Muscle of back (tissue), 3 donors: ENCODE measurements at regions not wholly inside any gene's neighbourhood (a gene's known extent, or its start where the extent isn't known, plus 50 kb on each side); places are given as distances from the start of the nearest gene placed in this dataset.
"Not testable (repeated sequence)": the region's sequence is repeated elsewhere in the genome, so short reads cannot be mapped to it uniquely, and the experiment has no call there.

Experiments
- DNase-seq, 3 donors: peaks; one replicate each; pipeline versions ENCODE4 v3.0.0 to v3.0.0-alpha.2; 2013

- DNase-seq: no peak
These were observed 440.9 kb upstream of the GRM3 start for GRCh38 chr7:86202833-86203232.

GRCh38 chr7:86201767-86202166, 441.9 kb upstream of the GRM3 start:
- DNase-seq: no peak

- no peak for DNase-seq
These were observed 443.7 kb upstream of the GRM3 start for GRCh38 chr7:86199881-86200614.

GRCh38 chr7:86190351-86190750, 453.4 kb upstream of the GRM3 start:
- no peak for DNase-seq

GRCh38 chr7:86181474-86181873, 462.2 kb upstream of the GRM3 start:
- DNase-seq: no peak

GRCh38 chr7:86164827-86165226, 478.9 kb upstream of the GRM3 start:
- DNase-seq: no peak

- DNase-seq: no peak
These were observed 485.6 kb upstream of the GRM3 start for GRCh38 chr7:86158111-86158510.

GRCh38 chr7:86155623-86156022, 488.1 kb upstream of the GRM3 start:
- DNase-seq: no peak

GRCh38 chr7:86152926-86153325, 490.8 kb upstream of the GRM3 start:
- no peak for DNase-seq

GRCh38 chr7:86149024-86149665, 494.6 kb upstream of the GRM3 start:
- no peak for DNase-seq

- no peak for DNase-seq
These were observed 495.2 kb upstream of the GRM3 start for GRCh38 chr7:86148501-86148900.

- DNase-seq: no peak
These were observed 506.4 kb upstream of the GRM3 start for GRCh38 chr7:86137343-86137742.

- DNase-seq: no peak
These were observed 513.4 kb upstream of the GRM3 start for GRCh38 chr7:86130268-86130667.

GRCh38 chr7:86123476-86123875, 520.2 kb upstream of the GRM3 start:
- DNase-seq: no peak

- no peak for DNase-seq
These were observed 549.5 kb upstream of the GRM3 start for GRCh38 chr7:86094166-86094669.

GRCh38 chr7:86091369-86091768, 552.3 kb upstream of the GRM3 start:
- no peak for DNase-seq

GRCh38 chr7:86089455-86089854, 554.3 kb upstream of the GRM3 start:
- no peak for DNase-seq

GRCh38 chr7:86064572-86064971, 579.1 kb upstream of the GRM3 start:
- DNase-seq: not testable (repeated sequence)

GRCh38 chr7:86058649-86059048, 585.1 kb upstream of the GRM3 start:
- DNase-seq: no peak

GRCh38 chr7:86050918-86051317, 592.8 kb upstream of the GRM3 start:
- DNase-seq: no peak

- no peak for DNase-seq
These were observed 593.8 kb upstream of the GRM3 start for GRCh38 chr7:86049910-86050309.

GRCh38 chr7:86045197-86045596, 598.5 kb upstream of the GRM3 start:
- not testable (repeated sequence) for DNase-seq

- no peak for DNase-seq
These were observed 617.9 kb upstream of the GRM3 start for GRCh38 chr7:86025807-86026206.

- peak in 1 of 3 donors; percentile 1 for DNase-seq
These were observed 630.0 kb upstream of the GRM3 start for GRCh38 chr7:86013662-86014061.
